MM.1S (cell line): ENCODE measurements at regions not wholly inside any gene's neighbourhood (a gene's known extent, or its start where the extent isn't known, plus 50 kb on each side); places are given as distances from the start of the nearest gene placed in this dataset.

Experiments
- DNase-seq: peaks from one replicate; pipeline ENCODE4 v3.0.0-alpha.2; 2015
- H2AFZ ChIP-seq: fragments of 300-600 bp; sonication (generic); 2 replicates; pipeline ENCODE4 v1.6.0; 2016; ENCODE audit warnings: antibody characterized with exemption, low read length
- H3F3A ChIP-seq: fragments of 300-600 bp; sonication (generic); 2 replicates; pipeline ENCODE4 v1.6.1; 2016; ENCODE audit warnings: mild to moderate bottlenecking, antibody characterized with exemption, low read length, moderate library complexity, mixed read lengths; ENCODE audit not compliant: insufficient read depth
- H3K27ac ChIP-seq: fragments of 300-600 bp; sonication (generic); 2 replicates; pipeline ENCODE4 v1.5.1; 2016; ENCODE audit warnings: mild to moderate bottlenecking, low read length
- H3K27me3 ChIP-seq: fragments of 300-600 bp; sonication (generic); replicated peaks from 2 replicates; pipeline ENCODE4 v1.6.0; 2016; ENCODE audit warnings: low read length; ENCODE audit not compliant: insufficient read depth
- H3K36me3 ChIP-seq: fragments of 300-600 bp; sonication (generic); replicated peaks from 2 replicates; pipeline ENCODE4 v1.6.1; 2016; ENCODE audit warnings: mild to moderate bottlenecking, low read length, mixed read lengths; ENCODE audit not compliant: insufficient read depth
- H3K4me1 ChIP-seq: fragments of 300-600 bp; sonication (generic); 2 replicates; pipeline ENCODE4 v1.6.1; 2016; ENCODE audit warnings: low read length, mixed read lengths
- H3K4me2 ChIP-seq: fragments of 300-600 bp; sonication (generic); 2 replicates; pipeline ENCODE4 v1.6.0; 2016; ENCODE audit warnings: low read depth, low read length
- H3K4me3 ChIP-seq: fragments of 300-600 bp; sonication (generic); 2 replicates; pipeline ENCODE4 v1.5.1; 2016; ENCODE audit warnings: low read length, mixed read lengths
- H3K79me2 ChIP-seq: fragments of 300-600 bp; sonication (generic); 2 replicates; pipeline ENCODE4 v1.6.1; 2016; ENCODE audit warnings: mixed run types, low read length, mixed read lengths
- H3K9ac ChIP-seq: fragments of 300-600 bp; sonication (generic); 2 replicates; pipeline ENCODE4 v1.6.1; 2016; ENCODE audit warnings: low read length, mixed read lengths
- H3K9me2 ChIP-seq: fragments of 300-600 bp; sonication (generic); replicated peaks from 2 replicates; pipeline ENCODE4 v1.6.1; 2016; ENCODE audit warnings: mild to moderate bottlenecking, low read length, mixed read lengths; ENCODE audit not compliant: insufficient read depth
- H3K9me3 ChIP-seq: fragments of 300-600 bp; sonication (generic); replicated peaks from 2 replicates; pipeline ENCODE4 v1.6.1; 2016; ENCODE audit warnings: mild to moderate bottlenecking, low read length, mixed read lengths; ENCODE audit not compliant: insufficient read depth
- H4K20me1 ChIP-seq: fragments of 300-600 bp; sonication (generic); 2 replicates; pipeline ENCODE4 v1.6.1; 2016; ENCODE audit warnings: mild to moderate bottlenecking, low read length, moderate library complexity, mixed read lengths; ENCODE audit not compliant: insufficient read depth
- EZH2 ChIP-seq: fragments of 300-600 bp; sonication (generic); optimal IDR thresholded peaks from 2 replicates; pipeline ENCODE3; 2017; ENCODE audit warnings: low read depth, mild to moderate bottlenecking, antibody characterized with exemption, low read length, mixed read lengths
- EZH2phosphoT487 ChIP-seq: fragments of 300-600 bp; sonication (generic); IDR thresholded peaks from 2 replicates; pipeline ENCODE4 v1.6.1; 2018; ENCODE audit warnings: antibody characterized with exemption, low read length
- TF ChIP-seq, protein P1 (sequence below): fragments of 300-600 bp; sonication (generic); IDR thresholded peaks from 2 replicates; pipeline ENCODE4 v1.5.1; 2016; ENCODE audit warnings: antibody characterized with exemption, low read length, mixed read lengths

DNA sequence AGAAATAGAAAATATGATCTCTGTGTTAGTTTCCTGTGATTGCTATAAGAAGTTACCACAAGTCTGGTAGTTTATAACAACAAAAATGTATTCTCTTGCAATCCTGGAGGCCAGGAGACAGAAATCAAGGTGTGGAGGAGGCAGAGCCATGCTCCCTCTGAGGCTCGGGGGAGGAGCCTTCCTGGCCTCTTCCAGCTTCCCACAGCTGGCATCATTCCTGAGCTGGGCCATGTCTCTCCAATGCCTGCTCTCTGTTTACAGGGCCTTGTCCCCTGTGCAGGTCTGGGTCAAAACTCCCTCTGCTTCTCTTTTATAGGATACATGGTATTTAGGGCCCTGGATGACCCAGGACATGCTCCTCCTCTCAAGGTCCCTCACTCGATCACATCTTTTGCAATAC lies 81.3 kb upstream of the RET start:
- Histone ChIP-seq H3K36me3 (no peaks in the 10 kb centered on the region), H3K9ac (no peak overlapping the region), H4K20me1 (no peaks in the 10 kb centered on the region), H2AFZ (no peak overlapping the region), H3K9me3 (no peaks in the 10 kb centered on the region), H3F3A (no peaks in the 10 kb centered on the region), H3K27me3 (no peaks in the 10 kb centered on the region), H3K4me2 (no peak overlapping the region), H3K4me3 (no peak overlapping the region), H3K79me2 (no peaks in the 10 kb centered on the region), H3K9me2 (no peaks in the 10 kb centered on the region), H3K27ac (no peak overlapping the region), H3K4me1 (no peaks in the 10 kb centered on the region)
- TF ChIP-seq EZH2 (no peak), EZH2phosphoT487 (no peak)
- TF ChIP-seq, protein P1, sequence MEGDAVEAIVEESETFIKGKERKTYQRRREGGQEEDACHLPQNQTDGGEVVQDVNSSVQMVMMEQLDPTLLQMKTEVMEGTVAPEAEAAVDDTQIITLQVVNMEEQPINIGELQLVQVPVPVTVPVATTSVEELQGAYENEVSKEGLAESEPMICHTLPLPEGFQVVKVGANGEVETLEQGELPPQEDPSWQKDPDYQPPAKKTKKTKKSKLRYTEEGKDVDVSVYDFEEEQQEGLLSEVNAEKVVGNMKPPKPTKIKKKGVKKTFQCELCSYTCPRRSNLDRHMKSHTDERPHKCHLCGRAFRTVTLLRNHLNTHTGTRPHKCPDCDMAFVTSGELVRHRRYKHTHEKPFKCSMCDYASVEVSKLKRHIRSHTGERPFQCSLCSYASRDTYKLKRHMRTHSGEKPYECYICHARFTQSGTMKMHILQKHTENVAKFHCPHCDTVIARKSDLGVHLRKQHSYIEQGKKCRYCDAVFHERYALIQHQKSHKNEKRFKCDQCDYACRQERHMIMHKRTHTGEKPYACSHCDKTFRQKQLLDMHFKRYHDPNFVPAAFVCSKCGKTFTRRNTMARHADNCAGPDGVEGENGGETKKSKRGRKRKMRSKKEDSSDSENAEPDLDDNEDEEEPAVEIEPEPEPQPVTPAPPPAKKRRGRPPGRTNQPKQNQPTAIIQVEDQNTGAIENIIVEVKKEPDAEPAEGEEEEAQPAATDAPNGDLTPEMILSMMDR: no peak
- DNase-seq: no peak

DNA sequence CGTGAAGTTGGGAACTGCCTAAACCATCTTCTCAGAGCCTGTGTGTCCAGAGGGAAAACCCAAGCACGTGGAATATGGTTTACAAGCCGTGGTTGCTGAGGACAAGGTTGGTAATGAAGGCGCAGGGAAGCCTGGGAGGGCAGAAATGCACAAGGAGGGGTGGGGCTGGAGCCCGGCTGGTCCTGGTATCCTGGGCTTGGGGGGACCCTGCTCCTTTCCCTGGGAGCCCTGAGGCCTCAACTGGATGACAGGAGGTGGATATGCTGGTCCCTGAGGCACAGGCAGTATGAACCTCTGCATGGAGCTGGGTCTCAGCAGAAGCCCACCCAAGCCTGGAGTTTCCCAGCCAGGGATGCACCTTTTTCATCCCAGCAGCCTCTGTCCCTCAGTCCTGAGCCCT lies 80.3 kb upstream of the RET start:
- Histone ChIP-seq H3K4me1 (no peaks in the 10 kb centered on the region), H3K9me3 (no peaks in the 10 kb centered on the region), H3K27me3 (no peaks in the 10 kb centered on the region)

DNA sequence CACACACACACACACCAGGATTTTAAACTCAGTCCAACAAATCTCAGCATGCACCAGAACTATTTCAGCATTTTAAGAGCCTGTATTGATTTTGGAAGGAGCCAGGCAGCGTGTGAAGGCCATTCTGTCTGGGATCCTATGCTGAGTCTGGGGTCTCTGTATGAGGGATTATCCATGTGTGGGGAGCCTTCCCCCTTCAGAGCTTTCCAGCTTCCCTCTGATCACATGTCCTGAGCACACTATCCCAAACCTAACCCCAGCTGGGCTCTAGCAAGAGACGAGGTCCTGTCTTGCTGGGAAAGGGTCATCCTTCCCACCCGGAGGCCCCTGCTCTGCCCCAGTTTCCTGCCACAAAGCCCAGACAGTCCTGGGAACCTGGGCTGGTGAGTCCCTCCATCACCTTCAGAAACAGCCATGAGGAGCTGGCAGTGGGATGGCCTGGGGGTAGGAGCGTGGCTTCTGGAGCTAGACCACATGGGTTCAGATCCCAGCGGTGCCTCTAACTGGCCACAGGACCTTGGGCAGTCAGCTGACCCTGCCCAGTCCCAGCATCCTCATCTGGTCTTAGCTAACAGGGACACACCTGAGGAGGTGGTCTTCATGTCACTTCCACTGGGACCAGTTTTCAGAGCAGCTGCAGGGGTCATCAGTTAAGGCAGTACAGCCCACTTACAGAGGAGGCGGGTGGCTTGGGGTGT lies 79.6 kb upstream of the RET start:
- H3K79me2 ChIP-seq: no peaks in the 10 kb centered on the region
- H3K4me1 ChIP-seq: no peaks in the 10 kb centered on the region
- H3K4me2 ChIP-seq: no peak overlapping the region
- H3K9me3 ChIP-seq: no peaks in the 10 kb centered on the region
- TF ChIP-seq EZH2: no peak
- TF ChIP-seq, protein P1: no peak
- TF ChIP-seq EZH2phosphoT487: no peak
- no peaks in the 10 kb centered on the region for H3K27me3 ChIP-seq
- no peak overlapping the region for H3K4me3 ChIP-seq
- no peaks in the 10 kb centered on the region for H3K9me2 ChIP-seq
- H3F3A ChIP-seq: no peaks in the 10 kb centered on the region
- H4K20me1 ChIP-seq: no peaks in the 10 kb centered on the region
- no peaks in the 10 kb centered on the region for H3K36me3 ChIP-seq
- H3K9ac ChIP-seq: no peak overlapping the region
- H2AFZ ChIP-seq: no peak overlapping the region
- no peak for DNase-seq
- no peak overlapping the region for H3K27ac ChIP-seq

More for the DNA sequence above, 80.3 kb upstream of the RET start:
- no peak overlapping the region for H3K27ac ChIP-seq
- H3F3A ChIP-seq: no peaks in the 10 kb centered on the region
- DNase-seq: no peak
- H3K36me3 ChIP-seq: no peaks in the 10 kb centered on the region
- H2AFZ ChIP-seq: no peak overlapping the region
- H4K20me1 ChIP-seq: no peaks in the 10 kb centered on the region
- H3K79me2 ChIP-seq: no peaks in the 10 kb centered on the region
- H3K4me3 ChIP-seq: no peak overlapping the region
- no peaks in the 10 kb centered on the region for H3K9me2 ChIP-seq
- no peak overlapping the region for H3K4me2 ChIP-seq
- TF ChIP-seq EZH2 (no peak), EZH2phosphoT487 (no peak)
- TF ChIP-seq, protein P1: no peak
- no peak overlapping the region for H3K9ac ChIP-seq
